Activated B cell treated with CpG ODN at 0.5 μM for 24 hours (primary cell): ENCODE measurements at regions not wholly inside any gene's neighbourhood (a gene's known extent, or its start where the extent isn't known, plus 50 kb on each side); places are given as distances from the start of the nearest gene placed in this dataset.

Experiments used
- ATAC-seq: fragments of 200-7000 bp; cut with Tn5 transposase; one replicate; pipeline ENCODE4 v1.10.0; 2021; ENCODE audit warnings: low read depth, mild to moderate bottlenecking, moderate library complexity
- CTCF ChIA-PET: fragments of 350-600 bp; sonication (Branson Sonifier 250); formaldehyde crosslinking; loops from one replicate; lab custom pipeline; 2021; ENCODE audit warnings: antibody characterized with exemption; lab: Charles Lee
- POLR2A ChIA-PET: fragments of 350-600 bp; sonication (Branson Sonifier 250); formaldehyde crosslinking; loops from one replicate; lab custom pipeline; 2021; ENCODE audit warnings: antibody characterized with exemption; lab: Charles Lee
- DNase-seq: peaks from one replicate; pipeline ENCODE4 v3.0.0; 2022
- H3K27ac Mint-ChIP-seq: one replicate; pipeline ENCODE4 v1.8.0; 2020; ENCODE audit warnings: mixed read lengths
- H3K27me3 Mint-ChIP-seq: one replicate; pipeline ENCODE4 v1.8.0; 2021; ENCODE audit warnings: mixed read lengths
- H3K36me3 Mint-ChIP-seq: one replicate; pipeline ENCODE4 v1.8.0; 2021; ENCODE audit warnings: low read depth, mixed read lengths
- H3K4me1 Mint-ChIP-seq: one replicate; pipeline ENCODE4 v1.8.0; 2021; ENCODE audit warnings: mixed read lengths
- H3K4me3 Mint-ChIP-seq: one replicate; pipeline ENCODE4 v1.8.0; 2020; ENCODE audit warnings: mild to moderate bottlenecking, mixed read lengths
- H3K9me3 Mint-ChIP-seq: one replicate; pipeline ENCODE4 v1.8.0; 2020; ENCODE audit warnings: mixed read lengths
- intact Hi-C: fragments of 100-400 bp; cut with micrococcal nuclease; formaldehyde crosslinking; loops from one replicate; pipeline ENCODE4 v1.15.1; 2024
- TF ChIP-seq, protein P1 (sequence below): fragments of 200-600 bp; IDR thresholded peaks from one replicate; pipeline ENCODE4 v1.8.0; 2022; ENCODE audit warnings: antibody characterized with exemption, mild to moderate bottlenecking

GRCh38 chr1:83813576-83813975 is 185.4 kb downstream of the TTLL7 start:
- CTCF ChIA-PET, result no interaction called here
- no peaks in the 10 kb centered on the region for H3K27me3 Mint-ChIP-seq
- H3K36me3 Mint-ChIP-seq, result no peaks in the 10 kb centered on the region
- TF ChIP-seq, protein P1, sequence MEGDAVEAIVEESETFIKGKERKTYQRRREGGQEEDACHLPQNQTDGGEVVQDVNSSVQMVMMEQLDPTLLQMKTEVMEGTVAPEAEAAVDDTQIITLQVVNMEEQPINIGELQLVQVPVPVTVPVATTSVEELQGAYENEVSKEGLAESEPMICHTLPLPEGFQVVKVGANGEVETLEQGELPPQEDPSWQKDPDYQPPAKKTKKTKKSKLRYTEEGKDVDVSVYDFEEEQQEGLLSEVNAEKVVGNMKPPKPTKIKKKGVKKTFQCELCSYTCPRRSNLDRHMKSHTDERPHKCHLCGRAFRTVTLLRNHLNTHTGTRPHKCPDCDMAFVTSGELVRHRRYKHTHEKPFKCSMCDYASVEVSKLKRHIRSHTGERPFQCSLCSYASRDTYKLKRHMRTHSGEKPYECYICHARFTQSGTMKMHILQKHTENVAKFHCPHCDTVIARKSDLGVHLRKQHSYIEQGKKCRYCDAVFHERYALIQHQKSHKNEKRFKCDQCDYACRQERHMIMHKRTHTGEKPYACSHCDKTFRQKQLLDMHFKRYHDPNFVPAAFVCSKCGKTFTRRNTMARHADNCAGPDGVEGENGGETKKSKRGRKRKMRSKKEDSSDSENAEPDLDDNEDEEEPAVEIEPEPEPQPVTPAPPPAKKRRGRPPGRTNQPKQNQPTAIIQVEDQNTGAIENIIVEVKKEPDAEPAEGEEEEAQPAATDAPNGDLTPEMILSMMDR, result no peak
- H3K9me3 Mint-ChIP-seq, result peaks cover 4% of the 10 kb centered on the region
- ATAC-seq (no peak), DNase-seq (no peak)
- H3K4me1 Mint-ChIP-seq, result peaks cover under 1% of the 10 kb centered on the region
- intact Hi-C loops, result no loop called here
- no peak overlapping the region for H3K4me3 Mint-ChIP-seq
- H3K27ac Mint-ChIP-seq, result no peak overlapping the region
- POLR2A ChIA-PET, result no interaction called here

DNA sequence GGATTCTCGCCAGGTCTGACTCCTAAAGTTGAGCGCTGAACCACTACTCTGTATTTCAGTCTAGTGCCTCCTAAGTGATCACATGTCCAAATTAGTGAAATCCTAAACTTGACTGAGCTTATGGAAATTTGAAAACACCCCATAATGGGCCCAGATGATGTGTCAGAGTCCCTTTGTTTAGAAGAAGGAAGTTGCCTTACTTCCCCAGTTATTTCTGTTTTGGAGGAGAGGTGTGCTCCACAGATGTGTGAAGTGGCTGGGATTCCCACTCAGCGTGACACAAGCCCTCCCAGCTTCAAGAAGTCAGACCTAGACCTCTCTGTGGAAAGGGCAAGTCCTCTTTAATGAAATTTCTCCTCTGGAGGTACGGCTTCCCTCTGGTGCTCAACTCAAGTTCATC is 188.8 kb downstream of the TTLL7 start:
- Mint-ChIP-seq H3K27ac (no peak overlapping the region), H3K27me3 (no peaks in the 10 kb centered on the region), H3K4me1 (no peaks in the 10 kb centered on the region), H3K4me3 (no peak overlapping the region), H3K36me3 (no peaks in the 10 kb centered on the region), H3K9me3 (no peaks in the 10 kb centered on the region)
- ChIA-PET POLR2A (no interaction called here), CTCF (no interaction called here)
- intact Hi-C loops, result no loop called here
- DNase-seq (no peak), ATAC-seq (no peak)
- TF ChIP-seq, protein P1, result no peak

GRCh38 chr1:83808536-83808935 is 190.4 kb downstream of the TTLL7 start:
- ATAC-seq (no peak), DNase-seq (no peak)
- CTCF ChIA-PET, result no interaction called here
- Mint-ChIP-seq H3K27ac (no peak overlapping the region), H3K27me3 (no peaks in the 10 kb centered on the region), H3K4me3 (no peak overlapping the region), H3K9me3 (no peaks in the 10 kb centered on the region), H3K36me3 (no peaks in the 10 kb centered on the region), H3K4me1 (no peaks in the 10 kb centered on the region)
- intact Hi-C loops, result no loop called here
- POLR2A ChIA-PET, result no interaction called here
- TF ChIP-seq, protein P1, result no peak

DNA sequence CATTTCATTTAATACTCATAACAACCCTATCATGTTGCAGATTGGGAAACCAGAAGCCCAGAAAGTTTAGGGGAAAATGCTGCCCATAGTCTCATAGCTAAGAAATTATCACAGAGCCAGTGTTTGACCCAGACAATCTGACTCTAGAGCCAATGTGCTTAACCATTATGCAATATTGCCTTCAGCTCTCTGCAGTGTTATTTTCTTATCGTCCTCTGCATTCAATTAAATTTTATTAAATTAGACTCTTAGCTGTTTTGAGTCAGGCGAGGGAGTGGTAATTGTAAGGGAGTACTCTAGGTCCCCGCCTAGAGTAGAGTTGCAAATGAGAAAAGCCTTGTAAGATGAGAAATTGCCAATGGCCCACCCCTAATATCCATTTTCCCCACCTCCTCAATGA is 191.1 kb downstream of the TTLL7 start:
- H3K4me3 Mint-ChIP-seq, result no peak overlapping the region
- POLR2A ChIA-PET, result no interaction called here
- H3K4me1 Mint-ChIP-seq, result no peaks in the 10 kb centered on the region
- ATAC-seq, result no peak
- TF ChIP-seq, protein P1, result no peak
- no peaks in the 10 kb centered on the region for H3K36me3 Mint-ChIP-seq
- intact Hi-C loops, result no loop called here
- CTCF ChIA-PET, result no interaction called here
- H3K27ac Mint-ChIP-seq, result no peak overlapping the region
- H3K9me3 Mint-ChIP-seq, result no peaks in the 10 kb centered on the region
- no peak for DNase-seq
- H3K27me3 Mint-ChIP-seq, result no peaks in the 10 kb centered on the region

DNA sequence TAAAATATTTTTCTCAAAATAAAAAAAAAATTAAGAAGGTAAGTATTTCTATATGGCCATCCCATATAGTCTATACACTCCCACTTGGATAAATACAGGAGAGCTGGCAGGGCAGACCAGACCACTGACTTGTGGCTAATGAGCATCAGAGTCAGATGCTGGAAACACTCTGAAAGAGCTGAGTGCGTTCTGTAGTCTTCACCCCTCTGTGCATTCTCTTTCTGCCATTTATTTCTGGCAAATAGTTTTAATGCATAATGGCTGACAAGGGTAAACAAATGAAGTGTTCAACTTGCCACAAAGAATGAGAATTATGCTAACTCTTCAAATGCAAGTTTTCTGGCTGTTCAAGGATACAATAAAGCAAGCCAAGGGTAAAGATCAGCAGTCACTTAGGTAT is 191.7 kb downstream of the TTLL7 start:
- TF ChIP-seq, protein P1, result no peak
- Mint-ChIP-seq H3K36me3 (no peaks in the 10 kb centered on the region), H3K27me3 (no peaks in the 10 kb centered on the region), H3K4me3 (no peak overlapping the region), H3K9me3 (no peaks in the 10 kb centered on the region), H3K4me1 (no peaks in the 10 kb centered on the region), H3K27ac (no peak overlapping the region)
- intact Hi-C loops, result no loop called here
- no peak for ATAC-seq
- no peak for DNase-seq
- ChIA-PET CTCF (no interaction called here), POLR2A (no interaction called here)
